Calu3 (cell line): ENCODE measurements at regions not wholly inside any gene's neighbourhood (a gene's known extent, or its start where the extent isn't known, plus 50 kb on each side); places are given as distances from the start of the nearest gene placed in this dataset.

Source experiments
- BruUV-seq: library from RNA; stranded (reverse); fragments of 400-500 nt; replicated peaks from 2 replicates; lab custom pipeline; 2021; lab: Mats Ljungman, UMichigan
- CTCF ChIA-PET: fragments of 300-600 bp; sonication (Branson Sonifier 250); formaldehyde crosslinking; loops from one replicate; lab custom pipeline; 2022; ENCODE audit warnings: antibody characterized with exemption; lab: Charles Lee
- DNase-seq: peaks from one replicate; pipeline ENCODE4 v3.0.0; 2022
- H3K27ac Mint-ChIP-seq: one replicate; pipeline ENCODE4 v1.8.0; 2022; ENCODE audit warnings: mixed read lengths; ENCODE audit not compliant: unreplicated experiment
- H3K27me3 Mint-ChIP-seq: one replicate; pipeline ENCODE4 v1.8.0; 2022; ENCODE audit warnings: mixed read lengths; ENCODE audit not compliant: unreplicated experiment
- H3K36me3 Mint-ChIP-seq: one replicate; pipeline ENCODE4 v1.8.0; 2022; ENCODE audit warnings: mild to moderate bottlenecking, moderate library complexity, mixed read lengths; ENCODE audit not compliant: insufficient read depth, unreplicated experiment
- H3K4me1 Mint-ChIP-seq: one replicate; pipeline ENCODE4 v1.8.0; 2022; ENCODE audit warnings: mild to moderate bottlenecking, low read depth, mixed read lengths; ENCODE audit not compliant: unreplicated experiment
- H3K4me3 Mint-ChIP-seq: one replicate; pipeline ENCODE4 v1.8.0; 2022; ENCODE audit warnings: mild to moderate bottlenecking, low read depth, moderate library complexity, mixed read lengths; ENCODE audit not compliant: unreplicated experiment
- H3K9me3 Mint-ChIP-seq: one replicate; pipeline ENCODE4 v1.8.0; 2022; ENCODE audit warnings: low read depth, mixed read lengths; ENCODE audit not compliant: unreplicated experiment
- CTCF ChIP-seq: fragments of 200-600 bp; IDR thresholded peaks from one replicate; pipeline ENCODE4 v1.8.0; 2022; ENCODE audit warnings: antibody characterized with exemption; ENCODE audit not compliant: unreplicated experiment
- intact Hi-C: fragments of 100-400 bp; cut with micrococcal nuclease; formaldehyde crosslinking; loops from one replicate; pipeline ENCODE4 v1.10.0; 2022; ENCODE audit not compliant: unreplicated experiment

DNA sequence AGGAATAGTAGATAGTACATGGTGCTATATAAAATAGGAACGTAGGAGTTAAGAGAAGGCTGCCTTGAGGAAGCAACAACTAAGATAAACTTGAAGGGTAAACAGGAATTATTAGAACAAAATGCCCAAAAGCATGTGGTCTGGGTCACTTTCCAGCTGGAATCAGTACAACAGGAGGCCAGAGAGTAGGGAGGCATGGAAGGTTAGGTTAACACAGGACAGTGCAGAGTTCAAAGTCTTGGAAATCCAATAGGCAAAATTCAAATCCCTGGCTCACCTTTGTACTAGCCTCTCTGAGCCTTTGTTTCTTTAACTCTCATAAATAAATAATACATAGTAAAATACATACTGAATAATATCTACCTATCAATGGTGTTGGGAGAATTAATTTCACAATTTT is 69.0 kb upstream of the NEK7 start:
- BruUV-seq = no TSS peak
- H3K27me3 Mint-ChIP-seq = no peaks in the 10 kb centered on the region
- no peak overlapping the region for H3K27ac Mint-ChIP-seq
- H3K36me3 Mint-ChIP-seq = no peaks in the 10 kb centered on the region
- CTCF ChIA-PET = interaction anchor here (1.1 to 1.7 kb wide), 2 partner anchors 8 to 68 kb away, joined by 3 to 15 read pairs; no protein-coding TSS in a partner anchor
- H3K4me1 Mint-ChIP-seq = peaks cover 49% of the 10 kb centered on the region
- intact Hi-C loops = loop anchor here (1.0 to 10.0 kb wide), 9 partner anchors 39 to 1137 kb away; partner anchors contain the start of gene NEK7
- peaks cover 3% of the 10 kb centered on the region for H3K9me3 Mint-ChIP-seq
- H3K4me3 Mint-ChIP-seq = no peak overlapping the region
- TF ChIP-seq CTCF = no peak
- no peak for DNase-seq

DNA sequence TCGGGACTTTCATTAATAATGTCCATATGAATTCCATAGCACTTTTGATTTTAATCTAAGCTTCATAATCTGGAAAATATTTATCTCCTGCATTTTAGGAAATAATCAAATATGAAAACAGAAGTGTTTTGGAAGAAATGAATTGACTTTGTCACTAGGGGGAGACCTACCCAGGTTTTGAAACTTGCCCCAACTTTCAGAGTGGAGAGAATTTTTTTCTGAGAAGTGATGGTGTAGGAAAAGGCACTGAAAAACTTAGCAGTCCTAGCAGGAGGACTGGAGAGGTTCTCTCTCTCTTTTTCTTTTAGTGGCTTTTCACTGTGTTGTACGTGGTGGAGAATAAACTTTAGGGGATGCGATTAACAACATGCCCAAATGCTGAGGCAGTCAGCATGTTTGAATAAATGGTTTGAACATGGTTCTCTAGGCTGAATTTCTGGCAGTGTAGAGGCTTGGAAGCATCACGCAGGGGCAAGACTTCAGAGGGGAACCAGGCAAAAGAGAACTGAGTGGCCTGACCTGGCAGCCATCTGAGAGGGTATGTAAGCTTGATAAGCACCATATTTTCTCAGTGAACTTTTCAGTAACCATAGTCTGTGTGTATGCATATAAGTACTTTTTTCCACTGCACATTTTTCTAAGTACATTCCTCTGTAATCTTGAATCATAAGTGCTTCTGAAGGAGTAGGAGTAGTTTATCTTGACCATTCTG is 68.3 kb upstream of the NEK7 start:
- CTCF ChIA-PET = interaction anchor here (1.1 to 1.7 kb wide), 2 partner anchors 9 to 67 kb away, joined by 3 to 15 read pairs; no protein-coding TSS in a partner anchor
- intact Hi-C loops = loop anchor here (1.0 to 10.0 kb wide), 9 partner anchors 38 to 1136 kb away; partner anchors contain the start of gene NEK7
- H3K9me3 Mint-ChIP-seq = peaks cover 3% of the 10 kb centered on the region
- TF ChIP-seq CTCF = peak; percentile 68
- peak overlapping the region; percentile 63 for H3K4me3 Mint-ChIP-seq
- H3K36me3 Mint-ChIP-seq = no peaks in the 10 kb centered on the region
- DNase-seq = peak; percentile 47
- H3K27me3 Mint-ChIP-seq = no peaks in the 10 kb centered on the region
- H3K27ac Mint-ChIP-seq = peak overlapping the region; percentile 87
- H3K4me1 Mint-ChIP-seq = peaks cover 49% of the 10 kb centered on the region
- BruUV-seq = TSS peak; percentile 82

GRCh38 chr1:198096390-198096789 is 60.4 kb upstream of the NEK7 start:
- Mint-ChIP-seq H3K27ac (no peak overlapping the region), H3K36me3 (no peaks in the 10 kb centered on the region), H3K4me3 (no peak overlapping the region), H3K4me1 (peaks cover 21% of the 10 kb centered on the region), H3K9me3 (peaks cover 5% of the 10 kb centered on the region), H3K27me3 (no peaks in the 10 kb centered on the region)
- no peak for TF ChIP-seq CTCF
- CTCF ChIA-PET = no interaction called here
- BruUV-seq = no TSS peak
- intact Hi-C loops = no loop called here
- DNase-seq = no peak

DNA sequence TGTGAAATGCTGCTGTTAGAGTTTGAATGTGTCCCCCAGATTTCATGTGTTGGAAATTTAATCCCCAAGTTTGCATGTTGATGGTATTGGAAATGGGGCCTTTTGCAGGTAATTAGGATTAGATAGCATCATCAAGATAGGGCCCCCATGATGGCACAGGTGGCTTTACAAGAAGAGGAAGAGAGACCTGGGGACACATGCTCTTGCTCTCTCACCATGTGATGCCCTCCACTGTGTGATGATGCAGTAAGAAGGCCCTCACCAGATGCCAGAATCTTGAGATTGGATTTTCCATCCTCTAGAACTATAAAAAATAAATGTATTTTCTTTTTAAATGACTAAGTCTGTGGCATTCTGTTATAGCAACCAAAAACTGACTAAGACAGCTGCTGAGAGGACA is 57.0 kb upstream of the NEK7 start:
- no peak overlapping the region for H3K4me3 Mint-ChIP-seq

More for the DNA sequence above, 57.0 kb upstream of the NEK7 start:
- TF ChIP-seq CTCF = no peak
- CTCF ChIA-PET = interaction anchor here (1.0 kb wide), 1 partner anchor 16 kb away, joined by 3 read pairs; no protein-coding TSS in a partner anchor
- H3K27ac Mint-ChIP-seq = no peak overlapping the region
- no peaks in the 10 kb centered on the region for H3K27me3 Mint-ChIP-seq
- H3K9me3 Mint-ChIP-seq = peaks cover 5% of the 10 kb centered on the region
- peaks cover 16% of the 10 kb centered on the region for H3K4me1 Mint-ChIP-seq
- intact Hi-C loops = no loop called here
- no peak for DNase-seq
- no TSS peak for BruUV-seq
- H3K36me3 Mint-ChIP-seq = no peaks in the 10 kb centered on the region
